ENCODE measurements at regions not wholly inside any gene's neighbourhood (a gene's known extent, or its start where the extent isn't known, plus 50 kb on each side); places are given as distances from the start of the nearest gene placed in this dataset.
"Not testable (repeated sequence)": the region's sequence is repeated elsewhere in the genome, so short reads cannot be mapped to it uniquely, and the experiment has no call there.

- DNase-seq: no peak
Observed at GRCh38 chr5:35561396-35561795, 56.3 kb upstream of the SPEF2 start.

- no peak for DNase-seq
Observed at GRCh38 chr5:35557748-35558147, 59.9 kb upstream of the SPEF2 start.

GRCh38 chr5:35557199-35557598, 60.5 kb upstream of the SPEF2 start:
- no peak for DNase-seq

GRCh38 chr5:35554016-35554415, 63.6 kb upstream of the SPEF2 start:
- DNase-seq: no peak

- DNase-seq: no peak
Observed at GRCh38 chr5:35545190-35545589, 72.5 kb upstream of the SPEF2 start.

GRCh38 chr5:35543408-35543807, 74.3 kb upstream of the SPEF2 start:
- no peak for DNase-seq

- DNase-seq: no peak
Observed at GRCh38 chr5:35540002-35540401, 77.7 kb upstream of the SPEF2 start.

GRCh38 chr5:35538198-35538931, 79.3 kb upstream of the SPEF2 start:
- no peak for DNase-seq

- no peak for DNase-seq
Observed at GRCh38 chr5:35533156-35533555, 84.5 kb upstream of the SPEF2 start.

- DNase-seq: not testable (repeated sequence)
Observed at GRCh38 chr5:35531553-35531952, 86.1 kb upstream of the SPEF2 start.

- peak; percentile 56 for DNase-seq
Observed at GRCh38 chr5:35518104-35518503, 99.6 kb upstream of the SPEF2 start.

- DNase-seq: no peak
Observed at GRCh38 chr5:35516271-35516670, 101.4 kb upstream of the SPEF2 start.

GRCh38 chr5:35513612-35514011, 104.1 kb upstream of the SPEF2 start:
- no peak for DNase-seq

- no peak for DNase-seq
Observed at GRCh38 chr5:35502206-35502605, 115.5 kb upstream of the SPEF2 start.

GRCh38 chr5:35488791-35489190, 128.9 kb upstream of the SPEF2 start:
- no peak for DNase-seq

GRCh38 chr5:35488055-35488454, 129.6 kb upstream of the SPEF2 start:
- DNase-seq: no peak

GRCh38 chr5:35487233-35488025, 130.2 kb upstream of the SPEF2 start:
- no peak for DNase-seq

GRCh38 chr5:35485487-35485886, 132.2 kb upstream of the SPEF2 start:
- DNase-seq: no peak

- no peak for DNase-seq
Observed at GRCh38 chr5:35484241-35484640, 133.4 kb upstream of the SPEF2 start.

- no peak for DNase-seq
Observed at GRCh38 chr5:35483780-35484179, 133.9 kb upstream of the SPEF2 start.

GRCh38 chr5:35483191-35483590, 134.5 kb upstream of the SPEF2 start:
- DNase-seq: no peak

- DNase-seq: no peak
Observed at GRCh38 chr5:35482167-35482755, 135.4 kb upstream of the SPEF2 start.

GRCh38 chr5:35478856-35479682, 138.6 kb upstream of the SPEF2 start:
- no peak for DNase-seq

All from CD4-positive, alpha-beta T cell treated with Interferon gamma for 1 hour (primary cell).